Neural progenitor cell (in vitro differentiated cells): ENCODE measurements at regions not wholly inside any gene's neighbourhood (a gene's known extent, or its start where the extent isn't known, plus 50 kb on each side); places are given as distances from the start of the nearest gene placed in this dataset.

Source experiments
- CTCF ChIP-seq: fragments of 200-600 bp; sonication (generic); IDR thresholded peaks from 2 replicates; pipeline ENCODE4 v1.5.1; 2017; ENCODE audit warnings: antibody characterized with exemption, mild to moderate bottlenecking
- EZH2 ChIP-seq: fragments of 200-600 bp; sonication (generic); IDR thresholded peaks from 2 replicates; pipeline ENCODE4 v1.6.1; 2017; ENCODE audit warnings: antibody characterized with exemption, mild to moderate bottlenecking, moderate library complexity
- EZH2phosphoT487 ChIP-seq: fragments of 200-600 bp; sonication (generic); IDR thresholded peaks from 2 replicates; pipeline ENCODE4 v1.6.1; 2017; ENCODE audit warnings: antibody characterized with exemption

- no peak for TF ChIP-seq CTCF
- TF ChIP-seq EZH2, result no peak
- TF ChIP-seq EZH2phosphoT487, result no peak
These were observed 72.7 kb upstream of the GRIP1 start for GRCh38 chr12:66751432-66752113.
